Kidney epithelial cell (primary cell): ENCODE measurements at regions not wholly inside any gene's neighbourhood (a gene's known extent, or its start where the extent isn't known, plus 50 kb on each side); places are given as distances from the start of the nearest gene placed in this dataset.
"Not testable (repeated sequence)": the region's sequence is repeated elsewhere in the genome, so short reads cannot be mapped to it uniquely, and the experiment has no call there.

Source experiments
- DNase-seq: peaks from one replicate; pipeline ENCODE4 v3.0.0-alpha.2; 2010; ENCODE audit warnings: low read depth
- H3K27me3 ChIP-seq: 2 replicates; pipeline ENCODE4 v1.6.0; 2011; ENCODE audit warnings: low read length; ENCODE audit not compliant: control insufficient read depth, insufficient read depth
- H3K36me3 ChIP-seq: 2 replicates; pipeline ENCODE4 v1.5.1; 2011; ENCODE audit warnings: low read length; ENCODE audit not compliant: control insufficient read depth, insufficient read depth
- H3K4me3 ChIP-seq: 2 replicates; pipeline ENCODE4 v1.5.1; 2011; ENCODE audit warnings: low read depth, mild to moderate bottlenecking, control low read depth, low read length
- CTCF ChIP-seq: IDR thresholded peaks from 2 replicates; pipeline ENCODE4 v1.5.1; 2011; ENCODE audit warnings: mild to moderate bottlenecking, moderate library complexity, low read length, control low read depth, inconsistent platforms; ENCODE audit not compliant: insufficient read depth, poor library complexity, severe bottlenecking

DNA sequence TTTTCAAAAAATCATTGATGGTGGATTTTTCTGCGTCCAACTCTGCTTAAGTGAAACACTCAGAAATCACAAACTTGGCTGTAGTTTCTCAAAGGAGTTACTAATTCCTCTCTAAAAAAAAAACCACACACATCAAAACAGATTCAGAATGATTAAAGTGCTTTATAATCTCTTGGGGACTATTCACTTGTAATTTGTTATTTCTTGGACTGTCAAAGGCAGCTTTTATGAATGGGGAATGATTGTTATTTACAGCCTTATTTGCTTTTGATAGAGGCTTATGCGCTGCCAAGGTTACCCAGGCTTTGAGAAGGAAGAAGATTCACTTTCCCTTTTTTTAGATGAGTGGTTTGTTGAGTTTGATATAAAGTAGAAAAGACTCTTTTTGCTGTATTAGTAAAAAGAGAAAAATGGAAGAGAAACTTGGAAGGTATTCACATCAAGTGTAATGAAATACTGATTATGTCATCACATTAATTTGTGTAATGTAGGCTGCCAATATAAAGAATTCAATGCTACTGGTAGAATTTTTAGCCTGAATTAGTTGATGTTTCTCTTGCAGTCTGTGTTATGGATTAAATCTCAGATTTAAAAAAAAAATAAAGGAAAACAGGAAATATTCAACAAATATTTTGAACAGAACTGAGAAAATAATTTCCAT is 381.0 kb upstream of the SASH1 start:
- Histone ChIP-seq H3K36me3 (no peaks in the 10 kb centered on the region), H3K4me3 (no peak overlapping the region), H3K27me3 (no peaks in the 10 kb centered on the region)
- TF ChIP-seq CTCF = no peak
- DNase-seq = no peak

DNA sequence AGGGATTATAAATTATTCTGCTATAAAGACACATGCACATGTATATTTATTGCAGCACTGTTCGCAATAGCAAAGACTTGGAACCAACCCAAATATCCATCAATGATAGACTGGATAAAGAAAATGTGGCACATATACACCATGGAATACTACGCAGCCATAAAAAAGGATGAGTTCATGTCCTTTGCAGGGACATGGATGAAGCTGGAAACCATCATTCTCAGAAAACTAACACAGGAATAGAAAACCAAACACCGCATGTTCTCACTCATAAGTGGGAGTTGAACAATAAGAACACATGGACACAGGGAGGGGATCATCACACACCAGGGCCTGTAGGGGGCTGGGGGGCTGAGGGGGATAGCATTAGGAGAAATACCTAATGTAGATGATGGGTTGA is 377.2 kb upstream of the SASH1 start:
- not testable (repeated sequence) for H3K4me3 ChIP-seq, H3K36me3 ChIP-seq, H3K27me3 ChIP-seq, DNase-seq

- TF ChIP-seq CTCF = no peak
- H3K27me3 ChIP-seq = no peaks in the 10 kb centered on the region
- no peaks in the 10 kb centered on the region for H3K36me3 ChIP-seq
- no peak for DNase-seq
- H3K4me3 ChIP-seq = no peak overlapping the region
These were observed 371.7 kb upstream of the SASH1 start for GRCh38 chr6:147970970-147971369.

DNA sequence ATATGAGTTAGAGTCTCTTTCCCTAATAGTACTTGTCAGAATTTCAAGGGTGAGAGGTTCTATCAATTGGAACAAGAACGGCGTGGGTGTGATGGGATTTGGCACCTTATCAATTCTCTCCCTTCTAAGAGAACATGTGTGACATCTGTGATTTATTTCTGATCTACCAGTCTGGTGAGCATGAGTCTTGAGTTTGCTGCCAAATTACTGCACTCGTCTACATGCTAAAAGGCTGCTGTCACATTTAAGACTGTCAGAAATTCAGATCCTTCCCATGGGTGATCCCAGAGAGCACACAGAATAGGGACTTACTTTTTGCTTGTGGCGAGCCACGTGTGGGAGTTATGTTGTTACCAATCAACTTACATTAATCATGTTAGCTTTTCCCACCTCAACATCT is 370.2 kb upstream of the SASH1 start:
- H3K4me3 ChIP-seq = no peak overlapping the region
- DNase-seq = no peak
- H3K27me3 ChIP-seq = no peaks in the 10 kb centered on the region
- H3K36me3 ChIP-seq = no peaks in the 10 kb centered on the region
- TF ChIP-seq CTCF = no peak

GRCh38 chr6:147973806-147974205 is 368.8 kb upstream of the SASH1 start:
- TF ChIP-seq CTCF = no peak
- Histone ChIP-seq H3K27me3 (no peaks in the 10 kb centered on the region), H3K36me3 (no peaks in the 10 kb centered on the region), H3K4me3 (no peak overlapping the region)
- no peak for DNase-seq

DNA sequence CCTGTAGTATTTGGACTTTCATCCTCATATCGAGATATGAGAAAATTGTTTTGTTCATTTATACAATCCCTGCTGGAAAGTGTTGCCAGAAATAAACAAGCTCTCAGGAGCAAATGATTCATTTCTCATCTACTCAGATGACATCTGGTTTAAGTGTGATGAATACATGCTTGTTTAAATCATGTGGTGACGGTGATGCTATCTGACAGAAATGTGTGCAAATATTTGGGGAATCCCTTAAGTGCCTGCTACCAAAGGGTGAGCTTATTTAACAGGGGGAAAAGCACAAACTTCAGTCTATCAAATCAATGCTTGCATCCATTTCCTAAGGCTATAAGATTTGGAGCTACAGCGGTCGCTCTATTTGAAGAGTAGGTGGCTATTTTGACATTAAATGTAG is 368.3 kb upstream of the SASH1 start:
- Histone ChIP-seq H3K36me3 (no peaks in the 10 kb centered on the region), H3K27me3 (no peaks in the 10 kb centered on the region), H3K4me3 (no peak overlapping the region)
- DNase-seq = peak; percentile 25
- no peak for TF ChIP-seq CTCF
